Fibroblast of mammary gland (primary cell): ENCODE measurements at regions not wholly inside any gene's neighbourhood (a gene's known extent, or its start where the extent isn't known, plus 50 kb on each side); places are given as distances from the start of the nearest gene placed in this dataset.
"Not testable (repeated sequence)": the region's sequence is repeated elsewhere in the genome, so short reads cannot be mapped to it uniquely, and the experiment has no call there.

ENCODE experiments used
- DNase-seq: peaks from one replicate; pipeline ENCODE4 v3.0.0-alpha.2; 2010; ENCODE audit warnings: low read depth
- H3K4me3 ChIP-seq: 2 replicates; pipeline ENCODE4 v1.5.1; 2011; ENCODE audit warnings: low read depth, mild to moderate bottlenecking, low read length, moderate library complexity; ENCODE audit not compliant: control insufficient read depth
- CTCF ChIP-seq: conservative IDR thresholded peaks from 2 replicates; pipeline ENCODE4 v1.5.1; 2011; ENCODE audit warnings: low read depth, low read length, inconsistent platforms; ENCODE audit not compliant: control insufficient read depth, insufficient read depth

GRCh38 chr16:85531516-85531915 lies 81.6 kb upstream of the GSE1 start:
- no peak overlapping the region for H3K4me3 ChIP-seq
- no peak for TF ChIP-seq CTCF
- DNase-seq, result no peak

DNA sequence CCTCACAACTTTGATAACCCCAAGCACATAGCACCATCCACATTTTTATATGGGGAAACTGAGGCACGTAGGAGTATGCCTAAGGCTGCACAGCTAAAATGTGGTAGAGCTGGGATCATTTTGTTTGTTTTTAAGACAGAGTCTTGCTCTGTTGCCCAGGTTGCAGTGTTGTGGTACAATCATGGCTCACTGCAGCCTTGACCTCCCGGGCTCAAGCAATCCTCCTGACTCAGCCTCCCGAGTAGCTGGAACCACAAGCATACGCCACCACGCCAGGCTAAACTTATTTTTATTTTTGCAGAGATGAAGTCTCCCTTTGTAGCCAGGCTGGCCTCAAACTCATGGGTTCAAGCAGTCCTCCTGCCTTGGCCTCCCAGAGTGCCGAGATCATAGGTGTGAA lies 81.0 kb upstream of the GSE1 start:
- TF ChIP-seq CTCF, result no peak
- DNase-seq, result no peak
- no peak overlapping the region for H3K4me3 ChIP-seq

DNA sequence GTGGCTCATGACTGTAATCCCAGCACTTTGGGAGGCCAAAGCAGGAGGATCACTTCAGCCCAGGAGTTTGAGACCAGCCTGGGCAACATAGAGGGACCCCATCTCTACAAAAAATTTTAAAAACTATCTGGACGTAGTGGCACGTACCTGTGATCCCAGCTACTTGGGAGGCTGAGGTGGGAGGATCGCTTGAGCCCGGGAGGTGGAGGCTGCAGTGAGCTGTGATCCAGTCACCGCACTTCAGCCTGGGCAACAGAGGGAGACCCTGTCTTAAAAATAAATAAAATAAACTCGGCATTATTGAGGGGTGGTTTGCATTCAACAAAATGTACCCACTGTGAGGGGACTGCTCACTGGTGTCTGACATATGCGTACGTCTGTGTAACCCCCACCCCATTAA lies 79.5 kb upstream of the GSE1 start:
- DNase-seq, H3K4me3 ChIP-seq: not testable (repeated sequence)

DNA sequence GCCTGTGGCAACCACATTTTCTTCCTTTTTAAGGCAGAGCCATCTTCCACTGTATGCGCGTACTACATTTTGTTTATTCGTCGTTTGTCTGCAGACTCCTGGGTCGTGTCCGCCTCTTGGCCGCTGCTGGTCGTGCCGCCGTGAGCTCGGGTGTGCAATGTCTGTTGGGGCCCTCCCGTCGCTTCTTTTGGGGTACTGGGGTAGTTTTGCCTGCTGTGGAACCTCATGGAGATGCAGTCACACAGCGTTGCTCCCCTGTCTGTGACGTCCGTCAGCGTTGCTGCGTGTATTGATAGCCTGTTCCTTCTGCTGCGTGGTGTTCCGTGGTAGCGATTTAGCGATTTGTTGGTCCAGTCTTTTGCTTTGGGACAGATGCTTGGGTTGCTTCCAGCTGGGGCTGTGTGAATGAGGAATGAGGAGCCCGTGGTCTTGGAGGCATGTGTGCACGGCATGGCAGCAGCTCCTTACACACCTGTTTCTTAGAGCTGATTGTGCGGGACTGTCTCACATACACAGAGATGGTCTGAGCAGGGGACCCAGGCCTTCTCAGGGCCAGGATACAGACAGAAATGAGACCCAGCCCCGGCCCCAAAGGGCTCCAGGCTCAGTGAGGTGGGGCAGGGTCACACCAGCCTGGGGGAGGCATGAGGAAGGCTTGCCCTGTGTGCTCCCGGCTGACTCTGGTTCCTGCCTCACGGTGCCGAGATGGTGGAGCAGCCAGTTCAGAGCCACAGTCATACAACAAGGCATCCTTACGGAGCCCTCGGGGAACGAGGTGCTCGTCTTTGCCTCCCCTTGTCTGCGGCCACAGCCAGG lies 78.4 kb upstream of the GSE1 start:
- no peak for TF ChIP-seq CTCF
- H3K4me3 ChIP-seq, result no peak overlapping the region
- DNase-seq, result no peak

- H3K4me3 ChIP-seq, result no peak overlapping the region
- no peak for DNase-seq
- no peak for TF ChIP-seq CTCF
Observed at GRCh38 chr16:85535352-85536072, 77.6 kb upstream of the GSE1 start.

- no peak for DNase-seq
- TF ChIP-seq CTCF, result no peak
- no peak overlapping the region for H3K4me3 ChIP-seq
Observed at GRCh38 chr16:85536073-85536410, 77.1 kb upstream of the GSE1 start.

- H3K4me3 ChIP-seq, result no peak overlapping the region
- no peak for TF ChIP-seq CTCF
- no peak for DNase-seq
Observed at GRCh38 chr16:85536411-85537330, 76.5 kb upstream of the GSE1 start.
